ENCODE measurements at regions not wholly inside any gene's neighbourhood (a gene's known extent, or its start where the extent isn't known, plus 50 kb on each side); places are given as distances from the start of the nearest gene placed in this dataset.

GRCh38 chr17:22506231-22506630 lies 813.9 kb downstream of the KCNJ18 start:
- H3K4me1 ChIP-seq, result no peaks in the 10 kb centered on the region
- TF ChIP-seq CTCF (IDR thresholded peaks at IDR 0.05) (no peak), POLR2AphosphoS5 (IDR thresholded peaks at IDR 0.05) (no peak), POLR2A (IDR thresholded peaks at IDR 0.05) (no peak), EP300 (IDR thresholded peaks at IDR 0.05; ENCODE audit: low read depth) (no peak)
- no peaks in the 10 kb centered on the region for H3K27me3 ChIP-seq
- in situ Hi-C loops (cut with MboI; ENCODE audit: low pct_ligation_motif_present in 1 of 4, low pct_unique_long_range_greater_than_20kb in 1 of 4, low sequenced_read_pairs in 3 of 4) (no loop called here), intact Hi-C loops (cut with DNase I; ENCODE audit: low total_unique reads) (no loop called here)
- no peak for DNase-seq
- no peak overlapping the region for H3K27ac ChIP-seq
- WGBS, 2 donors (ENCODE audit: low coverage in 1 of 2), result 91 to 94% methylated on average over 3 to 23 of the region's 23 CpGs
- H3K36me3 ChIP-seq, result no peaks in the 10 kb centered on the region
- peaks cover 0 to 5% of the 10 kb centered on the region in 2 donors for H3K9me3 ChIP-seq
- H3K4me3 ChIP-seq, result no peak overlapping the region

GRCh38 chr17:22506861-22507260 lies 814.5 kb downstream of the KCNJ18 start:
- TF ChIP-seq POLR2A (IDR thresholded peaks at IDR 0.05), result no peak
- TF ChIP-seq POLR2AphosphoS5 (IDR thresholded peaks at IDR 0.05), result no peak
- no peak for TF ChIP-seq CTCF (IDR thresholded peaks at IDR 0.05)
- TF ChIP-seq EP300 (IDR thresholded peaks at IDR 0.05; ENCODE audit: low read depth), result no peak
- DNase-seq, result no peak
- WGBS, 2 donors (ENCODE audit: low coverage in 1 of 2), result 77 to 90% methylated on average over 6 to 7 of the region's 7 CpGs
- intact Hi-C loops (cut with DNase I; ENCODE audit: low total_unique reads), result no loop called here
- Histone ChIP-seq H3K4me3 (no peak overlapping the region), H3K9me3 (peaks cover 0 to 5% of the 10 kb centered on the region in 2 donors), H3K36me3 (no peaks in the 10 kb centered on the region), H3K27me3 (no peaks in the 10 kb centered on the region), H3K27ac (no peak overlapping the region), H3K4me1 (no peaks in the 10 kb centered on the region)
- in situ Hi-C loops (cut with MboI; ENCODE audit: low pct_ligation_motif_present in 1 of 4, low pct_unique_long_range_greater_than_20kb in 1 of 4, low sequenced_read_pairs in 3 of 4), result no loop called here

- H3K27ac ChIP-seq, result no peak overlapping the region
- no peaks in the 10 kb centered on the region for H3K27me3 ChIP-seq
- no peak overlapping the region for H3K4me3 ChIP-seq
- peaks cover 0 to 5% of the 10 kb centered on the region in 2 donors for H3K9me3 ChIP-seq
- no peaks in the 10 kb centered on the region for H3K4me1 ChIP-seq
- intact Hi-C loops (cut with DNase I; ENCODE audit: low total_unique reads) (no loop called here), in situ Hi-C loops (cut with MboI; ENCODE audit: low pct_ligation_motif_present in 1 of 4, low pct_unique_long_range_greater_than_20kb in 1 of 4, low sequenced_read_pairs in 3 of 4) (no loop called here)
- TF ChIP-seq POLR2A (IDR thresholded peaks at IDR 0.05) (no peak), POLR2AphosphoS5 (IDR thresholded peaks at IDR 0.05) (no peak), CTCF (IDR thresholded peaks at IDR 0.05) (no peak), EP300 (IDR thresholded peaks at IDR 0.05; ENCODE audit: low read depth) (no peak)
- 61% methylated on average over 5 of the region's 5 CpGs; no CpG with 5 or more reads in 1 of the 2 donors for WGBS, 2 donors (ENCODE audit: low coverage in 1 of 2)
- no peaks in the 10 kb centered on the region for H3K36me3 ChIP-seq
- no peak for DNase-seq
These were observed 815.5 kb downstream of the KCNJ18 start for GRCh38 chr17:22507823-22508222.

GRCh38 chr17:22510504-22510903 lies 818.2 kb downstream of the KCNJ18 start:
- in situ Hi-C loops (cut with MboI; ENCODE audit: low pct_ligation_motif_present in 1 of 4, low pct_unique_long_range_greater_than_20kb in 1 of 4, low sequenced_read_pairs in 3 of 4), result no loop called here
- H3K27me3 ChIP-seq, result no peaks in the 10 kb centered on the region
- no peak overlapping the region for H3K4me3 ChIP-seq
- no peak for DNase-seq
- WGBS, 2 donors (ENCODE audit: low coverage in 1 of 2), result 57 to 80% methylated on average over 1 to 7 of the region's 7 CpGs
- intact Hi-C loops (cut with DNase I; ENCODE audit: low total_unique reads), result no loop called here
- H3K36me3 ChIP-seq, result no peaks in the 10 kb centered on the region
- peaks cover 0 to 3% of the 10 kb centered on the region in 2 donors for H3K9me3 ChIP-seq
- H3K27ac ChIP-seq, result no peak overlapping the region
- no peaks in the 10 kb centered on the region for H3K4me1 ChIP-seq
- TF ChIP-seq CTCF (IDR thresholded peaks at IDR 0.05), result no peak
- no peak for TF ChIP-seq EP300 (IDR thresholded peaks at IDR 0.05; ENCODE audit: low read depth)
- TF ChIP-seq POLR2A (IDR thresholded peaks at IDR 0.05), result no peak
- no peak for TF ChIP-seq POLR2AphosphoS5 (IDR thresholded peaks at IDR 0.05)
